HG03520 (cell line): ENCODE measurements at regions not wholly inside any gene's neighbourhood (a gene's known extent, or its start where the extent isn't known, plus 50 kb on each side); places are given as distances from the start of the nearest gene placed in this dataset.
"Not testable (repeated sequence)": the region's sequence is repeated elsewhere in the genome, so short reads cannot be mapped to it uniquely, and the experiment has no call there.

ENCODE experiments used
- ATAC-seq: cut with Tn5 transposase; IDR thresholded peaks from one replicate; pipeline ENCODE4 v1.9.1; 2021; ENCODE audit warnings: mild to moderate bottlenecking, moderate library complexity; ENCODE audit not compliant: unreplicated experiment

GRCh38 chr6:164749221-164750064 is 560.0 kb downstream of the C6orf118 start:
- no peak for ATAC-seq

- ATAC-seq: no peak
Measured at GRCh38 chr6:164744301-164744700, 565.1 kb downstream of the C6orf118 start.

- no peak for ATAC-seq
Measured at GRCh38 chr6:164741938-164742451, 567.4 kb downstream of the C6orf118 start.

- not testable (repeated sequence) for ATAC-seq
Measured at GRCh38 chr6:164736090-164736489, 573.3 kb downstream of the C6orf118 start.

GRCh38 chr6:164731539-164731938 is 577.9 kb downstream of the C6orf118 start:
- ATAC-seq: no peak

- no peak for ATAC-seq
Measured at GRCh38 chr6:164721460-164721859, 587.9 kb downstream of the C6orf118 start.

- ATAC-seq: no peak
Measured at GRCh38 chr6:164700497-164700896, 608.9 kb downstream of the C6orf118 start.

- no peak for ATAC-seq
Measured at GRCh38 chr6:164695896-164696295, 613.5 kb downstream of the C6orf118 start.

- ATAC-seq: no peak
Measured at GRCh38 chr6:164694386-164694785, 615.0 kb downstream of the C6orf118 start.

GRCh38 chr6:164693944-164694343 is 615.5 kb downstream of the C6orf118 start:
- no peak for ATAC-seq

- ATAC-seq: no peak
Measured at GRCh38 chr6:164692772-164693510, 616.5 kb downstream of the C6orf118 start.

- ATAC-seq: no peak
Measured at GRCh38 chr6:164690702-164691500, 618.5 kb downstream of the C6orf118 start.

GRCh38 chr6:164690241-164690640 is 619.2 kb downstream of the C6orf118 start:
- no peak for ATAC-seq

- no peak for ATAC-seq
Measured at GRCh38 chr6:164665328-164665727, 644.1 kb downstream of the C6orf118 start.

- no peak for ATAC-seq
Measured at GRCh38 chr6:164663634-164664033, 645.8 kb downstream of the C6orf118 start.

- no peak for ATAC-seq
Measured at GRCh38 chr6:164661716-164662115, 647.7 kb downstream of the C6orf118 start.

- no peak for ATAC-seq
Measured at GRCh38 chr6:164660781-164661180, 648.6 kb downstream of the C6orf118 start.

- ATAC-seq: no peak
Measured at GRCh38 chr6:164640956-164641355, 668.4 kb downstream of the C6orf118 start.

- ATAC-seq: no peak
Measured at GRCh38 chr6:164628302-164628931, 681.0 kb downstream of the C6orf118 start.

GRCh38 chr6:164616917-164617524 is 692.4 kb downstream of the C6orf118 start:
- no peak for ATAC-seq
